GM12878 (cell line): ENCODE measurements at regions not wholly inside any gene's neighbourhood (a gene's known extent, or its start where the extent isn't known, plus 50 kb on each side); places are given as distances from the start of the nearest gene placed in this dataset.
A peak's percentile ranks its signal among the peaks of the same experiment; 100 is the strongest.

Source experiments
- ATAC-seq: fragments of 200-7000 bp; cut with Tn5 transposase; 3 replicates; pipeline ENCODE4 v1.9.1; 2020; ENCODE audit warnings: mild to moderate bottlenecking, moderate library complexity
- BruUV-seq: library from RNA; stranded (reverse); fragments of 400-500 nt; replicated peaks from 2 replicates; lab custom pipeline; 2021; lab: Mats Ljungman, UMichigan
- CTCF ChIA-PET: fragments of 300-600 bp; sonication (Branson Sonifier 250); formaldehyde crosslinking; extraction: SDS; loops from one replicate; lab custom pipeline; 2021; ENCODE audit warnings: inconsistent platforms; lab: Yijun Ruan, JAX
- POLR2A ChIA-PET: fragments of 350-600 bp; formaldehyde crosslinking; extraction: SDS; loops from one replicate; lab custom pipeline; 2021; ENCODE audit warnings: inconsistent platforms; lab: Charles Lee
- RAD21 ChIA-PET: fragments of 300-600 bp; sonication (Branson Sonifier 250); formaldehyde crosslinking; loops from one replicate; lab custom pipeline; 2023; ENCODE audit warnings: antibody characterized with exemption; ENCODE audit not compliant: unreplicated experiment; lab: Charles Lee
- SMC1A ChIA-PET: fragments of 300-600 bp; sonication (Branson Sonifier 250); formaldehyde crosslinking; loops from one replicate; lab custom pipeline; 2023; ENCODE audit not compliant: unreplicated experiment, uncharacterized antibody; lab: Charles Lee
- DNase-seq: peaks from one replicate; pipeline ENCODE4 v3.0.0-alpha.2; 2011; ENCODE audit warnings: low read depth, low spot score
- FAIRE-seq: peaks from 3 replicates; lab custom pipeline; 2011; peaks lifted over from hg19 to GRCh38; lab: Jason Lieb, UNC
- H2AFZ ChIP-seq: 2 replicates; pipeline ENCODE4 v1.6.0; 2011; ENCODE audit warnings: low read depth, low read length, control low read depth; ENCODE audit not compliant: control insufficient read depth
- H3K27ac ChIP-seq: 2 replicates; pipeline ENCODE4 v1.5.1; 2011; ENCODE audit warnings: control low read depth; ENCODE audit not compliant: control insufficient read depth, insufficient read depth
- H3K27me3 ChIP-seq, 2 experiments: replicated peaks in 1 of 2; 2 replicates each; pipeline versions ENCODE4 v1.6.0 to v1.6.1; 2011; ENCODE audit warnings: low read length in 1 of 2; ENCODE audit not compliant: control insufficient read depth in 2 of 2, insufficient read depth in 2 of 2
- H3K36me3 ChIP-seq, 2 experiments: 2 replicates each; pipeline ENCODE4 v1.5.1; 2011; ENCODE audit warnings: low read length in 1 of 2; ENCODE audit not compliant: control insufficient read depth in 2 of 2, insufficient read depth in 2 of 2
- H3K4me1 ChIP-seq: 2 replicates; pipeline ENCODE4 v1.6.1; 2011; ENCODE audit warnings: mild to moderate bottlenecking, low read length, moderate library complexity, mixed read lengths; ENCODE audit not compliant: control insufficient read depth, insufficient read depth
- H3K4me2 ChIP-seq: 2 replicates; pipeline ENCODE4 v1.6.0; 2011; ENCODE audit warnings: control low read depth; ENCODE audit not compliant: control insufficient read depth, insufficient read depth
- H3K4me3 ChIP-seq: fragments of 200-600 bp; sonication (generic); 2 replicates; pipeline ENCODE4 v1.5.1; 2016
- H3K79me2 ChIP-seq: 2 replicates; pipeline ENCODE4 v1.6.0; 2011; ENCODE audit warnings: low read length; ENCODE audit not compliant: control insufficient read depth, insufficient read depth
- H3K9ac ChIP-seq: 2 replicates; pipeline ENCODE4 v1.8.0; 2011; ENCODE audit warnings: low read length, control low read depth, mixed read lengths; ENCODE audit not compliant: control insufficient read depth, insufficient read depth
- H3K9me3 ChIP-seq: replicated peaks from 3 replicates; pipeline ENCODE4 v1.5.1; 2011; ENCODE audit warnings: mild to moderate bottlenecking, low read length; ENCODE audit not compliant: control insufficient read depth, insufficient read depth
- H4K20me1 ChIP-seq: 2 replicates; pipeline ENCODE4 v1.6.0; 2011; ENCODE audit not compliant: control insufficient read depth, insufficient read depth
- NKRF ChIP-seq: fragments of 450-650 bp; conservative IDR thresholded peaks from 2 replicates; pipeline ENCODE4 v1.6.1; 2017; ENCODE audit warnings: mild to moderate bottlenecking, moderate library complexity
- PRDM15 ChIP-seq: fragments of 450-650 bp; formaldehyde crosslinking; IDR thresholded peaks from 2 replicates; pipeline ENCODE4 v1.4.0; 2020; ENCODE audit warnings: mild to moderate bottlenecking, moderate library complexity
- RUNX3 ChIP-seq: IDR thresholded peaks from 2 replicates; pipeline ENCODE4 v1.6.1; 2012; ENCODE audit warnings: low read length, inconsistent platforms
- SIN3A ChIP-seq: IDR thresholded peaks from 2 replicates; pipeline ENCODE4 v1.6.1; 2012; ENCODE audit warnings: low read depth, low read length, improper control_type of control experiment
- WGBS: methylation state at CpG from one replicate; pipeline ENCODE4 v1.1.6; 2016; ENCODE audit warnings: low lambda C conversion rate; ENCODE audit not compliant: insufficient replicate concordance, insufficient coverage; ENCODE audit errors: missing lambda C conversion rate; 5-methylcytosine and 5-hydroxymethylcytosine counted together
- in situ Hi-C: fragments of 300-500 bp; cut with MboI; formaldehyde crosslinking; loops from 9 replicates; pipeline ENCODE4 v1.14.3; 2018; ENCODE audit warnings: mixed read lengths
- intact Hi-C: fragments of 100-400 bp; cut with micrococcal nuclease; formaldehyde crosslinking; loops from one replicate; pipeline ENCODE4 v1.14.2; 2022; ENCODE audit not compliant: unreplicated experiment
- TF ChIP-seq, protein P1 (sequence below): IDR thresholded peaks from 2 replicates; pipeline ENCODE4 v1.6.1; 2012; ENCODE audit warnings: mild to moderate bottlenecking, low read depth, low read length
- TF ChIP-seq, protein P2 (sequence below): fragments of 450-650 bp; IDR thresholded peaks from 2 replicates; pipeline ENCODE4 v1.6.1; 2018; ENCODE audit warnings: mild to moderate bottlenecking, low read depth, moderate library complexity; ENCODE audit not compliant: partially characterized antibody

DNA sequence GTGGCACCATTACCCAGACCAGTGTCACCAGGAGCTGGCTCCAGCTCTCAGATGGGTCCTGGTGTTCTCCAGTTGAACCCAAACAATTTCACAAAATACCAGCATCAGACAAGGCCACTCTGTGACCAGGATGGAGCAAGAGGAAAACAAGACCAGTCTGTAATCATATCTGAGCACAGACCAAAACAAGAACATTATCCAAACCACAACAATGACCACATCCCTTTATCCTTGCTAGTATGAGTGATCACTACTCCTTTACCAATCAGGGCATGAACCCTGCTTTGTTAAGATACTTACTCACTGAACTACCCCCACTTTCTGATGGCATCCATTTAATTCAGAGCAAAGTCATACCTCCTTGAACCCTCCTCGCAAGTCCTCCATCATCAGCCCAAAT is 145.9 kb downstream of the NUFIP1 start:
- ChIA-PET CTCF (interaction anchor here (1.6 kb wide), 1 partner anchor 359 kb away, joined by 3 read pairs; no protein-coding TSS in a partner anchor), POLR2A (no interaction called here), RAD21 (no interaction called here), SMC1A (no interaction called here)
- no peak for TF ChIP-seq NKRF
- peak; percentile 44 for TF ChIP-seq RUNX3
- TF ChIP-seq PRDM15: no peak
- TF ChIP-seq, protein P1, sequence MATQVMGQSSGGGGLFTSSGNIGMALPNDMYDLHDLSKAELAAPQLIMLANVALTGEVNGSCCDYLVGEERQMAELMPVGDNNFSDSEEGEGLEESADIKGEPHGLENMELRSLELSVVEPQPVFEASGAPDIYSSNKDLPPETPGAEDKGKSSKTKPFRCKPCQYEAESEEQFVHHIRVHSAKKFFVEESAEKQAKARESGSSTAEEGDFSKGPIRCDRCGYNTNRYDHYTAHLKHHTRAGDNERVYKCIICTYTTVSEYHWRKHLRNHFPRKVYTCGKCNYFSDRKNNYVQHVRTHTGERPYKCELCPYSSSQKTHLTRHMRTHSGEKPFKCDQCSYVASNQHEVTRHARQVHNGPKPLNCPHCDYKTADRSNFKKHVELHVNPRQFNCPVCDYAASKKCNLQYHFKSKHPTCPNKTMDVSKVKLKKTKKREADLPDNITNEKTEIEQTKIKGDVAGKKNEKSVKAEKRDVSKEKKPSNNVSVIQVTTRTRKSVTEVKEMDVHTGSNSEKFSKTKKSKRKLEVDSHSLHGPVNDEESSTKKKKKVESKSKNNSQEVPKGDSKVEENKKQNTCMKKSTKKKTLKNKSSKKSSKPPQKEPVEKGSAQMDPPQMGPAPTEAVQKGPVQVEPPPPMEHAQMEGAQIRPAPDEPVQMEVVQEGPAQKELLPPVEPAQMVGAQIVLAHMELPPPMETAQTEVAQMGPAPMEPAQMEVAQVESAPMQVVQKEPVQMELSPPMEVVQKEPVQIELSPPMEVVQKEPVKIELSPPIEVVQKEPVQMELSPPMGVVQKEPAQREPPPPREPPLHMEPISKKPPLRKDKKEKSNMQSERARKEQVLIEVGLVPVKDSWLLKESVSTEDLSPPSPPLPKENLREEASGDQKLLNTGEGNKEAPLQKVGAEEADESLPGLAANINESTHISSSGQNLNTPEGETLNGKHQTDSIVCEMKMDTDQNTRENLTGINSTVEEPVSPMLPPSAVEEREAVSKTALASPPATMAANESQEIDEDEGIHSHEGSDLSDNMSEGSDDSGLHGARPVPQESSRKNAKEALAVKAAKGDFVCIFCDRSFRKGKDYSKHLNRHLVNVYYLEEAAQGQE: no peak
- TF ChIP-seq SIN3A: no peak
- TF ChIP-seq, protein P2, sequence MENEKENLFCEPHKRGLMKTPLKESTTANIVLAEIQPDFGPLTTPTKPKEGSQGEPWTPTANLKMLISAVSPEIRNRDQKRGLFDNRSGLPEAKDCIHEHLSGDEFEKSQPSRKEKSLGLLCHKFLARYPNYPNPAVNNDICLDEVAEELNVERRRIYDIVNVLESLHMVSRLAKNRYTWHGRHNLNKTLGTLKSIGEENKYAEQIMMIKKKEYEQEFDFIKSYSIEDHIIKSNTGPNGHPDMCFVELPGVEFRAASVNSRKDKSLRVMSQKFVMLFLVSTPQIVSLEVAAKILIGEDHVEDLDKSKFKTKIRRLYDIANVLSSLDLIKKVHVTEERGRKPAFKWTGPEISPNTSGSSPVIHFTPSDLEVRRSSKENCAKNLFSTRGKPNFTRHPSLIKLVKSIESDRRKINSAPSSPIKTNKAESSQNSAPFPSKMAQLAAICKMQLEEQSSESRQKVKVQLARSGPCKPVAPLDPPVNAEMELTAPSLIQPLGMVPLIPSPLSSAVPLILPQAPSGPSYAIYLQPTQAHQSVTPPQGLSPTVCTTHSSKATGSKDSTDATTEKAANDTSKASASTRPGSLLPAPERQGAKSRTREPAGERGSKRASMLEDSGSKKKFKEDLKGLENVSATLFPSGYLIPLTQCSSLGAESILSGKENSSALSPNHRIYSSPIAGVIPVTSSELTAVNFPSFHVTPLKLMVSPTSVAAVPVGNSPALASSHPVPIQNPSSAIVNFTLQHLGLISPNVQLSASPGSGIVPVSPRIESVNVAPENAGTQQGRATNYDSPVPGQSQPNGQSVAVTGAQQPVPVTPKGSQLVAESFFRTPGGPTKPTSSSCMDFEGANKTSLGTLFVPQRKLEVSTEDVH: no peak
- Histone ChIP-seq H3K79me2 (no peaks in the 10 kb centered on the region), H3K4me1 (no peaks in the 10 kb centered on the region), H2AFZ (no peak overlapping the region), H4K20me1 (no peaks in the 10 kb centered on the region), H3K36me3 (no peaks in the 10 kb centered on the region), H3K27ac (no peak overlapping the region), H3K4me3 (no peak overlapping the region), H3K4me2 (no peak overlapping the region), H3K9ac (no peak overlapping the region), H3K27me3 (no peaks in the 10 kb centered on the region; a peak in 1 of 4 replicates), H3K9me3 (no peaks in the 10 kb centered on the region)
- ATAC-seq (no peak), DNase-seq (no peak), FAIRE-seq (no peak)
- intact Hi-C loops: no loop called here
- in situ Hi-C loops: no loop called here
- BruUV-seq: no TSS peak
- 77% methylated on average over 1 of the region's 1 CpG for WGBS
